Colonic mucosa (tissue), 4 donors: ENCODE measurements at regions not wholly inside any gene's neighbourhood (a gene's known extent, or its start where the extent isn't known, plus 50 kb on each side); places are given as distances from the start of the nearest gene placed in this dataset.
A peak's percentile ranks its signal among the peaks of the same experiment; 100 is the strongest.

ENCODE experiments used
- DNase-seq: peaks from one replicate; pipeline ENCODE4 v3.0.0-alpha.2; 2020
- H3K27ac ChIP-seq: fragments of 200-600 bp; one replicate; pipeline ENCODE4 v1.8.0; 2021
- H3K27me3 ChIP-seq: fragments of 200-600 bp; one replicate; pipeline ENCODE4 v1.8.0; 2021
- H3K36me3 ChIP-seq: fragments of 200-600 bp; one replicate; pipeline ENCODE4 v1.8.0; 2021
- H3K4me1 ChIP-seq: fragments of 200-600 bp; one replicate; pipeline ENCODE4 v1.8.0; 2021; ENCODE audit warnings: mild to moderate bottlenecking
- H3K4me3 ChIP-seq: fragments of 200-600 bp; one replicate; pipeline ENCODE4 v1.8.0; 2021
- H3K9ac ChIP-seq, 2 donors: one replicate each; pipeline ENCODE4 v1.7.0; 2013; ENCODE audit warnings: control low read depth in 2 of 2, low read depth in 2 of 2, low read length in 2 of 2
- H3K9me3 ChIP-seq: fragments of 200-600 bp; one replicate; pipeline ENCODE4 v1.8.0; 2021
- CTCF ChIP-seq: fragments of 200-600 bp; IDR thresholded peaks from one replicate; pipeline ENCODE4 v1.8.0; 2022; ENCODE audit warnings: antibody characterized with exemption, mild to moderate bottlenecking
- intact Hi-C: fragments of 100-400 bp; cut with DNase I; formaldehyde crosslinking; loops from one replicate; pipeline ENCODE4 v1.14.1; 2022
- donor health status: healthy.
- donor health status: DM: no; HTN: no; CAD: no.
- donor health status: DM: no; HTN: no; CAD: no.

- Histone ChIP-seq H3K4me3 (no peak overlapping the region), H3K9ac (no peak overlapping the region), H3K27ac (no peak overlapping the region), H3K4me1 (no peaks in the 10 kb centered on the region), H3K9me3 (no peaks in the 10 kb centered on the region), H3K36me3 (no peaks in the 10 kb centered on the region), H3K27me3 (no peaks in the 10 kb centered on the region)
- intact Hi-C loops = no loop called here
- no peak for TF ChIP-seq CTCF
- no peak for DNase-seq
Observed at GRCh38 chr16:48864055-48864454, 254.1 kb upstream of the N4BP1 start.

GRCh38 chr16:48862087-48862532 lies 252.1 kb upstream of the N4BP1 start:
- no peaks in the 10 kb centered on the region for H3K9me3 ChIP-seq
- no peaks in the 10 kb centered on the region for H3K36me3 ChIP-seq
- H3K27me3 ChIP-seq = no peaks in the 10 kb centered on the region
- H3K9ac ChIP-seq = no peak overlapping the region
- no peak overlapping the region for H3K4me3 ChIP-seq
- intact Hi-C loops = no loop called here
- peak; percentile 17 for DNase-seq
- no peak for TF ChIP-seq CTCF
- no peaks in the 10 kb centered on the region for H3K4me1 ChIP-seq
- no peak overlapping the region for H3K27ac ChIP-seq

GRCh38 chr16:48860341-48860740 lies 250.4 kb upstream of the N4BP1 start:
- no peak for TF ChIP-seq CTCF
- Histone ChIP-seq H3K4me1 (no peaks in the 10 kb centered on the region), H3K9me3 (no peaks in the 10 kb centered on the region), H3K4me3 (no peak overlapping the region), H3K9ac (no peak overlapping the region), H3K27ac (no peak overlapping the region), H3K36me3 (no peaks in the 10 kb centered on the region), H3K27me3 (no peaks in the 10 kb centered on the region)
- DNase-seq = no peak
- intact Hi-C loops = no loop called here

- Histone ChIP-seq H3K4me3 (no peak overlapping the region), H3K9ac (no peak overlapping the region), H3K27me3 (no peaks in the 10 kb centered on the region), H3K9me3 (no peaks in the 10 kb centered on the region), H3K36me3 (no peaks in the 10 kb centered on the region), H3K27ac (no peak overlapping the region), H3K4me1 (no peaks in the 10 kb centered on the region)
- no peak for DNase-seq
- no peak for TF ChIP-seq CTCF
- intact Hi-C loops = no loop called here
Observed at GRCh38 chr16:48852951-48853350, 243.0 kb upstream of the N4BP1 start.

- no peaks in the 10 kb centered on the region for H3K36me3 ChIP-seq
- H3K9me3 ChIP-seq = no peaks in the 10 kb centered on the region
- H3K27me3 ChIP-seq = no peaks in the 10 kb centered on the region
- no peaks in the 10 kb centered on the region for H3K4me1 ChIP-seq
- no peak for DNase-seq
- no peak overlapping the region for H3K4me3 ChIP-seq
- H3K9ac ChIP-seq = no peak overlapping the region
- no peak for TF ChIP-seq CTCF
- intact Hi-C loops = no loop called here
- no peak overlapping the region for H3K27ac ChIP-seq
Observed at GRCh38 chr16:48852458-48852857, 242.5 kb upstream of the N4BP1 start.
